ENCODE measurements at regions not wholly inside any gene's neighbourhood (a gene's known extent, or its start where the extent isn't known, plus 50 kb on each side); places are given as distances from the start of the nearest gene placed in this dataset.

GRCh38 chr2:144333143-144333555, 186.8 kb downstream of the ZEB2 start:
- no peak for DNase-seq

- peak; percentile 88 to 93 for DNase-seq
Measured at GRCh38 chr2:144332356-144333142, 187.4 kb downstream of the ZEB2 start.

GRCh38 chr2:144331674-144332355, 188.1 kb downstream of the ZEB2 start:
- DNase-seq, result peak; percentile 66 to 72

- peak in 1 of 2 donors; percentile 27 for DNase-seq
Measured at GRCh38 chr2:144330951-144331673, 188.8 kb downstream of the ZEB2 start.

GRCh38 chr2:144329472-144329871, 190.4 kb downstream of the ZEB2 start:
- DNase-seq, result no peak

GRCh38 chr2:144328938-144329337, 191.0 kb downstream of the ZEB2 start:
- no peak for DNase-seq

GRCh38 chr2:144326825-144327224, 193.1 kb downstream of the ZEB2 start:
- no peak for DNase-seq

GRCh38 chr2:144325086-144325485, 194.8 kb downstream of the ZEB2 start:
- DNase-seq, result no peak

GRCh38 chr2:144324446-144325045, 195.4 kb downstream of the ZEB2 start:
- no peak for DNase-seq

- DNase-seq, result no peak
Measured at GRCh38 chr2:144323946-144324345, 196.0 kb downstream of the ZEB2 start.

- no peak for DNase-seq
Measured at GRCh38 chr2:144322379-144322778, 197.5 kb downstream of the ZEB2 start.

- no peak for DNase-seq
Measured at GRCh38 chr2:144320491-144320890, 199.4 kb downstream of the ZEB2 start.

GRCh38 chr2:144317071-144317738, 202.7 kb downstream of the ZEB2 start:
- no peak for DNase-seq

GRCh38 chr2:144310889-144311608, 208.9 kb downstream of the ZEB2 start:
- no peak for DNase-seq

- DNase-seq, result no peak
Measured at GRCh38 chr2:144310484-144310883, 209.4 kb downstream of the ZEB2 start.

GRCh38 chr2:144307711-144308110, 212.2 kb downstream of the ZEB2 start:
- DNase-seq, result no peak

GRCh38 chr2:144304202-144304601, 215.7 kb downstream of the ZEB2 start:
- no peak for DNase-seq

- DNase-seq, result no peak
Measured at GRCh38 chr2:144300632-144301031, 219.3 kb downstream of the ZEB2 start.

GRCh38 chr2:144290276-144290675, 229.6 kb downstream of the ZEB2 start:
- no peak for DNase-seq

- no peak for DNase-seq
Measured at GRCh38 chr2:144288438-144288837, 231.5 kb downstream of the ZEB2 start.

GRCh38 chr2:144285324-144285723, 234.6 kb downstream of the ZEB2 start:
- no peak for DNase-seq

- DNase-seq, result no peak
Measured at GRCh38 chr2:144281476-144281875, 238.4 kb downstream of the ZEB2 start.

Data from inflammatory macrophage treated with lipopolysaccharide for 1 hour (primary cell).